RWPE2 (cell line): ENCODE measurements at regions not wholly inside any gene's neighbourhood (a gene's known extent, or its start where the extent isn't known, plus 50 kb on each side); places are given as distances from the start of the nearest gene placed in this dataset.

ENCODE experiments used
- ATAC-seq: fragments of 200-7000 bp; cut with Tn5 transposase; 3 replicates; pipeline ENCODE4 v1.9.1; 2021; ENCODE audit warnings: low read depth
- DNase-seq: peaks from one replicate; pipeline ENCODE4 v3.0.0-alpha.2; 2020; ENCODE audit warnings: low spot score
- H3K27ac ChIP-seq: fragments of 450-650 bp; 2 replicates; pipeline ENCODE4 v1.5.1; 2017; ENCODE audit warnings: mild to moderate bottlenecking; ENCODE audit not compliant: poor library complexity, severe bottlenecking
- H3K27me3 ChIP-seq: fragments of 250-450 bp; sonication (Bioruptor Pico); 2 replicates; pipeline ENCODE4 v1.5.1; 2021; ENCODE audit warnings: mild to moderate bottlenecking, moderate library complexity; ENCODE audit not compliant: insufficient read depth, poor library complexity, severe bottlenecking
- H3K36me3 ChIP-seq: fragments of 250-450 bp; sonication (Bioruptor Pico); 2 replicates; pipeline ENCODE4 v1.5.1; 2020; ENCODE audit warnings: low read depth, mild to moderate bottlenecking, moderate library complexity
- H3K4me1 ChIP-seq: fragments of 250-450 bp; sonication (Bioruptor Pico); 2 replicates; pipeline ENCODE4 v1.5.1; 2021; ENCODE audit warnings: mild to moderate bottlenecking, moderate library complexity; ENCODE audit not compliant: insufficient read depth, poor library complexity, severe bottlenecking
- H3K4me3 ChIP-seq: fragments of 250-450 bp; sonication (Bioruptor Pico); 2 replicates; pipeline ENCODE4 v1.5.1; 2021; ENCODE audit warnings: mild to moderate bottlenecking, moderate library complexity; ENCODE audit not compliant: severe bottlenecking
- H3K9me3 ChIP-seq: fragments of 250-450 bp; sonication (Bioruptor Pico); 2 replicates; pipeline ENCODE4 v1.5.1; 2021; ENCODE audit warnings: mild to moderate bottlenecking, moderate library complexity; ENCODE audit not compliant: severe bottlenecking
- CTCF ChIP-seq: fragments of 450-650 bp; IDR thresholded peaks from one replicate; pipeline ENCODE4 v1.5.1; 2017; ENCODE audit warnings: mild to moderate bottlenecking, moderate library complexity; ENCODE audit not compliant: poor library complexity, severe bottlenecking

- no peak overlapping the region for H3K4me3 ChIP-seq
- H3K9me3 ChIP-seq, result no peaks in the 10 kb centered on the region
- TF ChIP-seq CTCF, result no peak
- no peaks in the 10 kb centered on the region for H3K27me3 ChIP-seq
- no peak for ATAC-seq
- DNase-seq, result no peak
- H3K36me3 ChIP-seq, result no peaks in the 10 kb centered on the region
- no peak overlapping the region for H3K27ac ChIP-seq
- H3K4me1 ChIP-seq, result no peaks in the 10 kb centered on the region
These were observed 942.5 kb upstream of the ZWINT start for GRCh38 chr10:57303566-57303965.

DNA sequence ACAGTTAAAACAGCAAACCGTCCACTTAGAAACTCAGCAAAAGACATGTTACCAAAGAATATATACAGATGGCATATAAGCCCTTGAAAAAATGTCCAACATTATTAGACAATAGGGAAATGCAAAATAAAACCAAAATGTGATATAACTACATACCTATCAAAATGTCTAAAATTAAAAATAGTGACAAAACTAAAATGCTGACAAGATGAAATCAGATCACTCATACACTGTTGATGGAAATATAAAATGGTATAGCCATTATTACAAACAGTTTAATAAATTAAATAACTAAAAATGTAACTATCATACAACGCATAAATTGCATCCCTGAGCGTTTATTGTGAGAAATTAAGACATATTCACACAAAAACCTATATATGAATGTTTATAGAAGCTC lies 939.7 kb upstream of the ZWINT start:
- DNase-seq (no peak), ATAC-seq (no peak)
- H3K27ac ChIP-seq, result no peak overlapping the region
- H3K27me3 ChIP-seq, result peaks cover 5% of the 10 kb centered on the region
- no peaks in the 10 kb centered on the region for H3K4me1 ChIP-seq
- H3K4me3 ChIP-seq, result no peak overlapping the region
- no peaks in the 10 kb centered on the region for H3K36me3 ChIP-seq
- H3K9me3 ChIP-seq, result no peaks in the 10 kb centered on the region
- TF ChIP-seq CTCF, result no peak

DNA sequence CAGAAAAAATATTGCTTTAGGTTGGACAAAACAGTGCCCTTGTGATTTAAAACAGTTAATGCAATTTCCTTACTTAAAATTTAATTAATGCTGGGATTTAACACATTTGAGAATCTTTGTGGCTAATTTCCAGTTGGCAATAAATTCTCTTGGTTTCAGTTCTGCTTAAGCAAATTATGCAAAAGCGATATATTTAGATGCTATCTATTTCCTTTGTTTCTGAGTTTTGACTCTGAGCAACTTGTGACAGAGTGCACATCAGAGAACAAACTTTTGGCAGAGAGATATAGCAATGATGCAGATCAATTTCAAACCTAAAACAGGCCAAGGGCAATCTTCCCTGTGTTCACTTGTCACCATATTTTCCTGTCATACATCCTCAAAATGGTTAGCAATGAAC lies 933.6 kb upstream of the ZWINT start:
- ATAC-seq, result no peak
- H3K27ac ChIP-seq, result no peak overlapping the region
- H3K9me3 ChIP-seq, result no peaks in the 10 kb centered on the region
- H3K4me3 ChIP-seq, result no peak overlapping the region
- no peak for DNase-seq
- no peaks in the 10 kb centered on the region for H3K36me3 ChIP-seq
- no peaks in the 10 kb centered on the region for H3K4me1 ChIP-seq
- no peak for TF ChIP-seq CTCF
- H3K27me3 ChIP-seq, result peaks cover 12% of the 10 kb centered on the region

- H3K4me3 ChIP-seq, result no peak overlapping the region
- no peak for TF ChIP-seq CTCF
- ATAC-seq (no peak), DNase-seq (no peak)
- H3K9me3 ChIP-seq, result no peaks in the 10 kb centered on the region
- H3K36me3 ChIP-seq, result no peaks in the 10 kb centered on the region
- H3K4me1 ChIP-seq, result no peaks in the 10 kb centered on the region
- H3K27me3 ChIP-seq, result peaks cover 4% of the 10 kb centered on the region
- H3K27ac ChIP-seq, result no peak overlapping the region
These were observed 927.7 kb upstream of the ZWINT start for GRCh38 chr10:57288754-57289153.

- Histone ChIP-seq H3K9me3 (no peaks in the 10 kb centered on the region), H3K27ac (no peak overlapping the region), H3K4me3 (no peak overlapping the region), H3K36me3 (no peaks in the 10 kb centered on the region), H3K4me1 (no peaks in the 10 kb centered on the region), H3K27me3 (no peaks in the 10 kb centered on the region)
- DNase-seq, result no peak
- no peak for ATAC-seq
- TF ChIP-seq CTCF, result no peak
These were observed 901.8 kb upstream of the ZWINT start for GRCh38 chr10:57262892-57263291.
